Body of pancreas (tissue), 4 donors: ENCODE measurements at regions not wholly inside any gene's neighbourhood (a gene's known extent, or its start where the extent isn't known, plus 50 kb on each side); places are given as distances from the start of the nearest gene placed in this dataset.

ENCODE experiments used
- ATAC-seq: fragments of 150-250 bp; one replicate; pipeline ENCODE4 v1.9.1; 2016
- DNase-seq, 4 donors: peaks; one replicate each; pipeline ENCODE4 v3.0.0-alpha.2; 2019
- H3K27ac ChIP-seq, 4 donors: fragments of 200-600 bp; sonication (generic); 1 replicate in 3 of 4; 2 replicates in 1 of 4; pipeline versions ENCODE4 v1.5.1 to v1.6.1; 2016 to 2019; ENCODE audit warnings: mild to moderate bottlenecking in 1 of 4, mixed read lengths in 1 of 4, moderate library complexity in 1 of 4
- H3K27me3 ChIP-seq, 2 donors: fragments of 200-600 bp; sonication (generic); one replicate each; pipeline ENCODE4 v1.6.0; 2016; ENCODE audit warnings: mild to moderate bottlenecking in 1 of 2
- H3K36me3 ChIP-seq, 2 donors: fragments of 200-600 bp; sonication (generic); replicated peaks in 1 of 2; 2 replicates each; pipeline ENCODE4 v1.5.1; 2016; ENCODE audit warnings: low read depth in 2 of 2; ENCODE audit not compliant: insufficient read depth in 1 of 2
- H3K4me1 ChIP-seq: fragments of 200-600 bp; sonication (generic); one replicate; pipeline ENCODE4 v1.6.0; 2016
- H3K4me3 ChIP-seq, 2 donors: fragments of 200-600 bp; sonication (generic); 1 replicate in 1 of 2; 2 replicates in 1 of 2; pipeline ENCODE4 v1.5.1; 2016 to 2019
- H3K9me3 ChIP-seq, 3 donors: fragments of 200-600 bp; sonication (generic); 1 replicate in 2 of 3; 2 replicates in 1 of 3; pipeline ENCODE4 v1.5.1; 2016
- CTCF ChIP-seq, 7 experiments: fragments of 450-650 bp in 4 of 7; fragments of 200-600 bp in 3 of 7; sonication (generic) in 3 of 7; IDR thresholded peaks; one replicate each; pipeline ENCODE4 v1.5.1; 2016 to 2019; ENCODE audit warnings: antibody characterized with exemption in 7 of 7
- POLR2A ChIP-seq, 3 donors: fragments of 450-650 bp; IDR thresholded peaks; one replicate each; pipeline ENCODE4 v1.6.1; 2016; ENCODE audit warnings: antibody characterized with exemption in 3 of 3, mild to moderate bottlenecking in 2 of 3
- WGBS, 2 donors: methylation state at CpG; one replicate each; pipeline ENCODE4 v1.1.5; 2017; 5-methylcytosine and 5-hydroxymethylcytosine counted together
- intact Hi-C: fragments of 100-400 bp; cut with DNase I; formaldehyde crosslinking; loops from one replicate; pipeline ENCODE4 v1.15.1; 2023

GRCh38 chr2:147019311-147019710 lies 825.5 kb upstream of the ACVR2A start:
- whole genome bisulfite sequencing, 2 donors = 77 to 82% methylated on average over 3 of the region's 3 CpGs
- TF ChIP-seq POLR2A (IDR thresholded peaks at IDR 0.05) (no peak), CTCF (IDR thresholded peaks at IDR 0.05) (no peak)
- ATAC-seq (no peak), DNase-seq (no peak)
- Histone ChIP-seq H3K27me3 (no peaks in the 10 kb centered on the region), H3K36me3 (no peaks in the 10 kb centered on the region), H3K4me3 (no peak overlapping the region), H3K4me1 (no peaks in the 10 kb centered on the region), H3K9me3 (peaks cover 0 to 5% (median 0%) of the 10 kb centered on the region in 3 donors), H3K27ac (no peak overlapping the region)
- intact Hi-C loops = no loop called here

GRCh38 chr2:147017951-147018645 lies 826.7 kb upstream of the ACVR2A start:
- ATAC-seq (no peak), DNase-seq (no peak)
- Histone ChIP-seq H3K4me1 (no peaks in the 10 kb centered on the region), H3K36me3 (no peaks in the 10 kb centered on the region), H3K27me3 (no peaks in the 10 kb centered on the region), H3K9me3 (peaks cover 0 to 4% (median 0%) of the 10 kb centered on the region in 3 donors), H3K4me3 (no peak overlapping the region), H3K27ac (no peak overlapping the region)
- no peak for TF ChIP-seq POLR2A (IDR thresholded peaks at IDR 0.05)
- TF ChIP-seq CTCF (IDR thresholded peaks at IDR 0.05) = no peak
- intact Hi-C loops = no loop called here
- 77 to 84% methylated on average over 6 of the region's 6 CpGs for WGBS, 2 donors

DNA sequence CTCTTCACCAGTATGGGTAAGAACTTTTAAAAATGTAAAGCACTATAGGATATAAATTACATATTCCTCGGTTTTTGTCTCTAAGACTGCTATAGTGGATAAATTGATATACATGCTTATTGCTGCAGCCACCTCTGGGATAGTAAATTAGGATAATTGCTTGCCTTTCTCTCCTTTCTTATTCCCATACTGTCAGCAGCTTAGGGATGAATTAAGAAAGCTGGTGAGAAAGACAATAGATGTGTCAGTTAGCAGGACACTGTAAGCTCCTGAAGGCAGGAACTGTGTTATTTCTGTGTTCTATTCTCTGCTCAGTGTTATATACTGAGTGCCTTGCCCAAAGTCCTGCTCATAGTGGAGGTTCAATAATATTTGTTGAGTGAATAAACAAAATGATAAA lies 828.6 kb upstream of the ACVR2A start:
- TF ChIP-seq CTCF (IDR thresholded peaks at IDR 0.05) (no peak), POLR2A (IDR thresholded peaks at IDR 0.05) (no peak)
- no peaks in the 10 kb centered on the region for H3K9me3 ChIP-seq
- no peak overlapping the region for H3K4me3 ChIP-seq
- intact Hi-C loops = no loop called here
- no peak for DNase-seq
- no peaks in the 10 kb centered on the region for H3K4me1 ChIP-seq
- H3K27me3 ChIP-seq = no peaks in the 10 kb centered on the region
- 44 to 51% methylated on average over 1 of the region's 1 CpG for WGBS, 2 donors
- H3K27ac ChIP-seq = no peak overlapping the region
- ATAC-seq = no peak
- no peaks in the 10 kb centered on the region for H3K36me3 ChIP-seq

- intact Hi-C loops = no loop called here
- Histone ChIP-seq H3K27me3 (no peaks in the 10 kb centered on the region), H3K4me1 (no peaks in the 10 kb centered on the region), H3K36me3 (no peaks in the 10 kb centered on the region), H3K4me3 (no peak overlapping the region), H3K27ac (no peak overlapping the region), H3K9me3 (no peaks in the 10 kb centered on the region)
- 35 to 37% methylated on average over 1 of the region's 1 CpG for WGBS, 2 donors
- ATAC-seq (no peak), DNase-seq (no peak)
- TF ChIP-seq POLR2A (IDR thresholded peaks at IDR 0.05) (no peak), CTCF (IDR thresholded peaks at IDR 0.05) (no peak)
These were observed 829.2 kb upstream of the ACVR2A start for GRCh38 chr2:147015591-147015990.

GRCh38 chr2:147013696-147014392 lies 831.0 kb upstream of the ACVR2A start:
- no peak for DNase-seq
- intact Hi-C loops = no loop called here
- H3K27me3 ChIP-seq = no peaks in the 10 kb centered on the region

More at GRCh38 chr2:147013696-147014392, 831.0 kb upstream of the ACVR2A start:
- no peak for ATAC-seq
- Histone ChIP-seq H3K4me3 (no peak overlapping the region), H3K27ac (no peak overlapping the region), H3K4me1 (no peaks in the 10 kb centered on the region), H3K36me3 (no peaks in the 10 kb centered on the region), H3K9me3 (no peaks in the 10 kb centered on the region)
- TF ChIP-seq POLR2A (IDR thresholded peaks at IDR 0.05) (no peak), CTCF (IDR thresholded peaks at IDR 0.05) (no peak)
